RCC 7860 (cell line): ENCODE measurements at regions not wholly inside any gene's neighbourhood (a gene's known extent, or its start where the extent isn't known, plus 50 kb on each side); places are given as distances from the start of the nearest gene placed in this dataset.
"Not testable (repeated sequence)": the region's sequence is repeated elsewhere in the genome, so short reads cannot be mapped to it uniquely, and the experiment has no call there.

Experiments used
- DNase-seq: peaks from one replicate; pipeline ENCODE4 v3.0.0-alpha.2; 2015; ENCODE audit warnings: low spot score
- FAIRE-seq: peaks from 2 replicates; lab custom pipeline; 2012; peaks lifted over from hg19 to GRCh38; lab: Jason Lieb, UNC

DNA sequence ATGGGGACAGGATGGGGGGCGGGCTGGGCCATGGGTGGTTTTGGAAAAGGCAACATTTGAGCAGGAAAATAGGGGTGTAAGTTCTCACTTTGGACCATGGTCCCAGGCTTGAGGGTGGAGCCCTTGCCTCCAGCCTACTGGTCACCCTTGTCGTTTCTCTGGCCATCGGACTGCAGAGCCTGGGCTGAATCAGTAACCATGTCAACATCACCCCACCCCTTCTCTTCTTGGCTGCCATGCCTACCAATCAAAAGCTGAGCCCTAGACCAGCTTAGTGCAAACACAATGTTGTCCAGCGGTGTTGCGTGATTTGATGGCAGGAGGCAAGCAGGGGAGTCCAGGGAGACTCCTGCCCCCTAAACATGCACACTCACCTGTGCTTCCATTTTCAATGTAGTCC lies 231.0 kb upstream of the KAZN start:
- FAIRE-seq (no peak), DNase-seq (no peak)

DNA sequence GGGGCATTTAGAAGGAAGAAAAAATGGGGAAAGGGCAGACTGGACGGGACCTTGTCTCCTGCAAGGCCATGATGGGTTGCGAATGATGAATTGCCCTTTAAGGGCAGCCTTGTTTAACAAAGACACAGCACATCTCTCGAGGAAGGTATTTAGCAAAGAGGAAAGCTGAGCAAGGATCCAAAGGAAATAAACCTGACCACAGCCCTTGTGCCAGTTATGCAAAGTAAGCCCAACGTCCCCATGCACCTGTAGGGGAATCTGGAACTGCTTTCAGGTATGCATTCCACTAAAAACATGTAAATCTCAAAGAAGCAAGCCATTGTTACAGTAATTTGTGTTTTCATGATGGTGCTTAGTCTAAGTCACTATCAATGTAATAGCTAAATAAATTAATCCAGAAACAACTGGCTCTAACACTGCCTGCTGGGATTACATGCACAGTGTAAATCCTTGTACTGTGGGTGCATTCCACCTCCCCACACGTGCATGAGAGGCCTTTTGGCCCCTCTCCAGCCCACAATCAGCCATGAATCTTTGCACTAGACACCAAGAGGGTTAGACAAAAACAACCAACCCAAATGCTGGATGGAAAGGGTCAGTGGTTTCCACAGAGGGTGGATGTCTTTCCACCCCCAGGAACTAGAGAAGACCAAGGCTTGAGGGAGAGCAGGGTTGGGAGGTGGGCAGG lies 228.8 kb upstream of the KAZN start:
- FAIRE-seq, result no peak
- DNase-seq, result no peak

DNA sequence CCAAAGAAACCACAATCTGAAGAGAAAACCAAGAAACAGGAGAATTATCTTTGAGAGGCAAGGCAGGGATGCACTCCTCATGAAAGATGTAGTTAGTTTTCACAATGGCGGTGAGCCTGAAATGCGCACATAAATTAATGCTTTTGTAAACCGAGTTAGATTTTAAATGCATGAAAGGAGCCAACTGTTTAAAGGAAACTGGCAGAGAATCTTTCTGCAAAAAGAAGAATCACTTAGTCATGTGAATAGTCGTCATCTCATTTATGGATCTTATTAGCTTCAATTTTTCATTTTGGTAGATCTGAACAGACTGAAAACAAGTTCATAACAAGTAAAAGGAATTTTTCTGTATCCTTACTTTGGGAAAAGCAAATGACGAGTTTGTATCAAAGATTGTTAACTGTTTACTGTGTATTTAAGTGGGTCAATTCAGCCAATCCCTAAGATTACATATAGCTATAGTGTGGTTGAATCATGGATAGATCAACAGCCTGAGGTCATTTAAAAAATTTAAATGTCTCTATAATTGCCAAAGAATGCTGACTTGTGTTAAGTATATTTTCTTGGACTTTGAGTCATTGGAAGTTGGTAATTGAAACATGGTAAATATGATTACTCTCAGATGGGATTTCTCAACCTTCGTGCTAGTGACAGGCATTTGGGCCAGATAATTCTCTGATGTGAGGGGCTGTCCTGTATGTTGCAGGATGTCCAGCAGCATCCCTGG lies 226.6 kb upstream of the KAZN start:
- no peak for FAIRE-seq
- DNase-seq, result no peak

DNA sequence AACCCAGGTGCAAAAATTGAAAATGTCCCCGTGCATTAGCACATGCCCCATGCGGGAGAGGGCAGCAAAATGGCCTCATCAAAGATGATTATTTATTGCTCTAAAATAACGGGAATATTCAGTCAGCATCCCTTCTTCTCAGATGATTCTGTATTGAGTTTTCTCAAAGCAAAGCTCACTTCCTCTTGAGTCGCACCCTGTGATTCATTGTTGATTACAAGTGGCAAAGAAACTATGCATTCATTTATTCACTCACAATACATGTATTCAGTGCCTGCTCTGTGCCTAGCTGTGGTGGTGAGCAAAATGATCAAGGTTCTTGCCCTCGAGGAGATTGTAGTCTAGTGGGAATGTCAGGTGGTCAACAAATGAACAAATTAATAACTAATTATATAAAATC lies 226.0 kb upstream of the KAZN start:
- FAIRE-seq (no peak), DNase-seq (no peak)

DNA sequence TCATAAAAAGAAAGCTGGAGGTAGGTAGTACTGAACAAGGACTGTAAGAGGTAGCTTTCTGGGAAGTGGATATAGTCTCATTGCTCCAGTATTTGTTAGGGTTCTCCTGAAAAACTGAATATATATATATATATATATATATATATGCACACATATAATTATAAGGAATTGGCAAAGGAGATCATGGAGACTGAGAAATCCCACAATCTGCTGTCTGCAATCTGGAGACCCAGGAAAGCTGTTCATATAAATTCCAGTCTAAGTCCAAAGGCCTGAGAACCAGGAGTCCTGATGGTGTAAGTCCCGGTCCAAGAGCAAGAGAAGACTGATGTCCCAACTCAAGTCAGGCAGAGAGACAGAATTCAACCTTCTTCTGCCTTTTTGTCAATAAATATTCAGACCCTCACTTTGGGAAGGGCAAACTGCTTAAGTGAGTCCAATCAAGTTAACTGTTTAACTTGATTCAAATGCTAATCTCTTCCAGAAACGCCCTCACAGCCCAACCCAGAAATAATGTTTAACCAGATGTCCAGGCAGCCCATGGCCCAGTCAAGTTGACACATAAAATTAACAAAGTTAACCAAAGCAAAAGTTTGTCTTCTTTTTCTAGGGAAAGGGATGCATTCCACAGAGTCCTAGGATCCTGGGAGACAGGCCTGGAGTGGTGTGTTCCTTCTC lies 225.3 kb upstream of the KAZN start:
- FAIRE-seq, result no peak
- no peak for DNase-seq

DNA sequence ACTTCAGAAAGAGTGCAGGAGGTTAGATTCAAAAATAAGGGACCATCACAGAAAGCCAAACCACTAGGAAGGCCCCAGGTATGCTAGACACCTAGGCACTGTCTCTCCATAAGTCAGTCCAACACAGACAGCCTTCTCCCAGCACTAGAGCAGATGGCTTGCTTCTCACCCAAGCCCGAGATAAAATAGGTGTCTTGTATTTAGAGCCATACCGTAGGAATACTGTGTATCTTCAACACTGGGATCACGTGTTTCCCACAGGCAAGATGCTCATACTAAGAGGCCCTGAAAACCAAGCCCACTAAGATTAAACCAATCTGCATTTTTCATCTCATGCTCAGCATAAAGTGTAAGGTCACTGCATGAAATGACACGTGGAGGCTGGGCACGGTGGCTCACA lies 223.3 kb upstream of the KAZN start:
- no peak for FAIRE-seq
- no peak for DNase-seq

DNA sequence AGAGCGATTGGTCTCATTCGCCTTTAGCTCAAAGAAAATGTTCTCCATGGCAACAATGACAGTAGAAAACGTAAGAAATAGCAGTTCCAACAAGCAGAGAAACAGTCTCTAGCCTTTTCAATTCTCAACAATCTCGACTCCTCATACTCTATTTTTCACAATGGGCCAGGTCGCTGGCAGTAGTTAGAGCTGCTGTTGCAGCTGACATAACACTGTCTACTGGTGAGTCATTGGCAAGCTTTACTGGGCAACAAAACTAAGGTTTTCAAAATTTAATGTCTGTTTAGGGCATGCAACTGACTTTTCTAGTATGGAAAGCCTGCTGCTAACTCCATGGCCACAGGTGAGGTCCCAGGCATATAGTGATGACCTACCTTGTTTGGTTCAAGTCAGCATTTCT lies 221.1 kb upstream of the KAZN start:
- DNase-seq (no peak), FAIRE-seq (no peak)

DNA sequence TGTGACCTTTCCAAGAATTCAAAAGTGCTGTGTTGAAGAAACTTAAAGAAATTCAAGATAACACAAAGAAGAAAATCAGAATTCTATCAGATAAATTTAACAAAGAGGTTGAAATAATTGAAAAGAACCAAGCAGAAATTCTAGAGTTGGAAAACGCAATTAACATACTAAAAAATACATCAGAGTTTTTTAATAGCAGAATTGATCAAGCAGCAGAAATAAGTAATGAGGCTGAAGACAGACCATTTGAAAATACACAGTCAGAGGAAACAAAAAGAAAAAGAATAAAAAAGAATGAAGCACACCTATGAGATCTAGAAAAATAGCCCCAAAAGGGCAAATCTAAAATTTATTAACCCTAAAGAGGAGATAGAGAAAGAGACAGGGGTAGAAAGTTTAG lies 218.1 kb upstream of the KAZN start:
- no peak for DNase-seq
- no peak for FAIRE-seq

DNA sequence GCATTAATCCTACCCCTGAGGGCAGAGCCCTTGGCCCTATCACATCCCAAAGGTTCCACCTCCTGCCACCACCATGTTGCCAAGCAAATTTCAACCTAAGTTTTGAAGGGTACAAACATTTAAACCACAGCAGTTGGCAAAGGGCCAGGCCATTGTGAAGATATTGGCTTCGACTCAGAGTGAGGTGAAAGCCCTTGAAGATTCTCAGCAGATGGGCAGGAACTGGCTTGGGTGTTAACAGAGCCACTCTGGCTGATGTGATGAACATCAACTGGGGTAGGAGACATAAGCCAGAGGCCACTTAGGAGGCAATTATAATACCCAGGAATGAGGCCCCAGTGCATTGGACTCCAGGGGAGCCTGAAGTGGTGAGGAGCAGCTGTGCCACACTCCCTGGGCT lies 207.7 kb upstream of the KAZN start:
- FAIRE-seq, result no peak
- no peak for DNase-seq

DNA sequence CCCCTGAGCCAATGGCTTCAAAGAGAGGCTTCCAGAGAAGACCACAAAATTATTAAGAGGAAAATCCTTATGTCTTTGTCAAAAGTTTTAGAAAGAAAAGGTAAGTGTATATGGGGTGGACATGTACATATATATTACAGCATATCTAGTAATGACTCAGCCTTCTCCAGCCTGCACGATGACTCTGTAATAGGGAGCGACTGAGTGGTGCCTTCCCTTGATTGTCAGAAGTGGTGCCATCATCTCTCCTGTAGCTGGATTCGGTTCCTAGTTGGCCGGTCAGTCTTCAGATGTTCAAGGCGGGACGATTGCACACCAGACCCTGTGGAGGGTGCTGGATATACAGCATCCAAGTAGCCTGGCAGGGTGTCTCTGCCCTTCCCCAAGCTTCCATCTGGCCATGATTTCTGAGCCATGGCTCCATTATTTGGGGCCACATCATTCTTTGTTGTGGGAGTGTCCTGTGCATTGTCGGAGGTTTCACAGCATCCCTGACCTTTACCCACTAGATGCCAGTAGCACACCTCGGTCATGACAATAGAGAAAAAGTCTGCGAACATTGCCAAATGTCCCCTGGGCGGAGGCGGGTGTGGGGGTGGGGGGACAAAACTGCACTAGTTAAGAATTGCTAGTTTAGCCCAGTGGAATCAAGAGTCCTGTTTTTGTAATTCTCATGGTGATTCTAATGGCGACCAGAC lies 206.2 kb upstream of the KAZN start:
- DNase-seq (no peak), FAIRE-seq (no peak)

DNA sequence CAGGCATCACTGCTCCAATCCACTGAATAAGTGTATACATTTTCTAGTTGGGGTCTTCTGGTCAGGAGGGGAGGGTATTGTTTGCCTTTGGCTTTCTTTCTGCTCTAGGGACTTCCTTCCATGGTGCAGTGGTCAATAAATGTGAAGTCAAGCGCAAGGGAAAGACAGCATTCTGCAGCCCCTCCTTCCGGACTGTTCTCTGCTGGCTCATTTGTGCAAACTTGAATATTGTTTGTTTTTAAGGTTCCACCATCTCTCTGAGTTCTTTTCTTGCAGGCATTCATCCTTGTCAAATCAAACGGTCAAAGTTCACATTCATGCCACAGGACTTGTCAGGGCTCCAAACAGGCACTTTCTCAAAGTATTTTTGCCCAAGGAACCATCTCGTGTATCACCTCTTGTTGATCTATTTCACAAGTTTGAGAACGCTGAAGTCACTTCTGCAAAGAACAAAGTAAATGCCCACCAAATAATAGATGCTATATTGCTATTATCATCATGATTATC lies 205.6 kb upstream of the KAZN start:
- FAIRE-seq, result no peak
- DNase-seq, result no peak

DNA sequence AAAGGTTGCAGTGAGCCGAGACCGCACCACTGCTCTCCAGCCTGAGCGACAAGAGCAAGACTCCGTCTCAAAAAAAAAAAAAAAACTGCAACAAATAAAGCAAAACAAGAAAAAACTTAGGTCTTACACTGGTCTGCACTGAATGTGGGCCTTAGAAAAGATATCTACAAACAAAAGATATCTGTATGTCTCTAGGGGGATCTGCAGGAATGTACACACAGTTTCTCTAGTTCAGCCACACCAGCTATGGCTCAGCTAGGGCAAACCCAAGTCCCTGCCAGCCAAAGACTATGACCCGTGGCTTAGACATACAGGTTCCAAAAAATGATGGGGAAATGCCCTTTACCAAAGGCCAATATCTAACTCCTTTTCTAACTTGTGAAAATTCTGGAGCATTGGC lies 202.4 kb upstream of the KAZN start:
- no peak for DNase-seq
- no peak for FAIRE-seq

DNA sequence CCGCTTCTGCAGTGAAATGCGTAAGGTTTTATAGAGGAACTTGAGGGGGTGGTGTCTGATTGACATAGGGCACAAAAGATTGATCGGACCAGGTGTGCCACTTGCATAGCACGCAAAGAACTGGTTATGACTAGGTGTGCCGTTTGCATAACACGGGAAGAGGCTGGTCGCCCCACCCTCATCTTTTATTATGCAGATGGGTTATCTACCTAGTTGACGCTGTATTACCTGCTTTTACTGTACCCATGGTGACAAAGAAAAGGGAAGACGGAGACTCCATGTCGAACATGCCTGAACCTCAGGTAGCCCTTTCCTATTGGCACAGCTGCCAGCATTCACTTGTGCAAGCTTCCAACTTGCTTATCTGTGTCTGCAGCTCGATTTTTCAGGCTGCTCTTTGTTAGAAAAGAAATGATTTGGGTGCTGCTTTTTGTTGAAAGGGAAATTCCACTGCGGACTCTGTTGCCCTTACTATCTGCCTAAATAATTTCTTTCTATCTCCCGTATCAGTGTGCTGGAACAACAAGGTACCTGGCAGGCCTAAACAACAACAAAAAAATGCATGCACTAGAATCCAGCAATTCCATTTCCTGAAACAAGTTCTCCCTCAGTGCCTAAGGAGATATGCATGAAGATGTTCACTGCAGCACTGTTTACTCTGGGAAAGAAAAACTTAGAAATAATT lies 194.4 kb upstream of the KAZN start:
- DNase-seq, result no peak
- no peak for FAIRE-seq

DNA sequence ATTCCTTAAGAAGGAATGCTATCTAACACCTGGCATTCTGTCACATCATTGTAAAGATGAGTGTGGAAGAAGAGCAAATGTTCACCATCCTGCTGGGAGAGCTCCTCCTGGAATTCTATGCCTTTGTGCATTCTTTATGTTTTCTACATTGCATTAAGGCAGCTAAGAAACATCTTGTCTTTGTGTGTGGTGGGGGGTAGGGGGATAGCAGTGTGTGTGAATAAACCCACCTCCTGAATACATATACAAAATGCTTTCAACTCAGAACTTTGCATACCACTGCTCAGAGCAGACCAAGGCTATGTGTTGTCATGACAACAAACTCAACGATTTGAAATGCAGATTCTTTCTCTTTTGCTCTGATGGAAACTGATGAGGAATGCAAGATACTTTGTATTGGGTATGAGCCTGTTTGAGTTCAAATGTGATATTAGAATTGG lies 193.6 kb upstream of the KAZN start:
- no peak for FAIRE-seq
- no peak for DNase-seq

DNA sequence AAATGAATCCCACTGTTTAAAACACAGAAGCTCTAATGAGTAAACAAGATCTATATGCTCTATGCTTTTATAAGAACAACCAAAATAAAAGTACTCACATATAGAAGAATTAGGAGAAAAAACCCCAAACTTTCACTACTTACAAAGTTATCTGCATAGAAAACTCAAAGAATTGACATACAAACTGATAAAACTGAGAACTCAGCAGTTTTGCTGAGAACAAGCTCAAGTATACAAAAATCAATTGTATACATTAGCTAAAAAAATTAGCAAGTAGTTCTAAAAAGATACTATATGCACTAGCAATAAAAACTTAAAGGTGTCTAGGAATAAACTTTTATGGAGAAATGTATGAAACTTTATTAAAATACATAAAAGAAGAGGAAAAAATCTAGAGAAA lies 186.2 kb upstream of the KAZN start:
- DNase-seq, result no peak
- FAIRE-seq, result no peak

DNA sequence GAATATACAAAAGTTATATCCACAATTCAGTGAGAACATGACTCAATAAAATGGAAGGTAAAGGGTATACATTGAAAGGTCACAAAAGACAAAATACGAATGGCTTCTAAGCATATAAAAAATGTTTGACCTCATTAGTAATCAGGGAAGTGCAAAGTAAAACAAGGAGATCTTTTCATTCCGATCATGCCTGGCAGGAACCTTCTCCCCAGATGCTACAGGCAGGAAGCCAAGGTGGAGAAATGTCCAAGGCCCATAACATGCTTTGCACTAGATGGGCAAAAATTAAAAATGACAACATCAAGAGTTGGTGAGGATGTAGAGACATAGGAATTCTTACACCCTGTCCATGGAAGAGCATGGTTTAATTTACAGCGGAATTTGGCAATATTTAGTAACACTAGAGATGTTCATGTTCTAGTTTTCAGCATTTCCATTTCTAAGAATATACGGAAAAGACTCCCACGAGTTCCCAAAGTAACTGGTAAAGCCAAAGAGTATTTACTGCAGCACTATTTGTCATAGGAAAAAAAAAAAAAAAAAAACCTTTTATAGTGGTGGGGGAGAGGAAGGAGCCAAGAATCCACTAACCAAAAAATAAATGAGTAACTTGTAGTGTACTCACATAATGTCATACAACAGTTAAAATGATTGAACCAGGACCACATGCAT lies 184.5 kb upstream of the KAZN start:
- peak; percentile 64 for FAIRE-seq
- peak; percentile 13 for DNase-seq

DNA sequence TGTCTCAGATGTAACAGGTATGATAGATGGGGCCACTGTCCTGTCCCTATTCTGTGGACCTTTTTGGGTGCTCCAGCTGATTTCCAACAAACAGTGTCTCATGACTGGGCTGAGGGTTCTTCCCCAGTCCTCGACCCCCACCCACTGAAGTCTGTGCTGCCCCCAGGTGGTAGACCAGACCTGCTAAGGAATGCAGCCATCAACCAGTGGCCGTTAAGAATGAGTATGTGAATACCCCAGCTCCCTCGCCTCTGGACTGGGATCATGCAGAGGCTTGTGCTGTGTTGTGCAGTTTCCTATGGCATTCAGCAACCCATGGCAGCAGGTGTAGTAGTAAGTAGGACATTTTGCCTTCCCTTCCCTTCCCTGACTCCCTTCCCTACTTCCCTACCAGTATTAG lies 183.1 kb upstream of the KAZN start:
- FAIRE-seq, result no peak
- no peak for DNase-seq

DNA sequence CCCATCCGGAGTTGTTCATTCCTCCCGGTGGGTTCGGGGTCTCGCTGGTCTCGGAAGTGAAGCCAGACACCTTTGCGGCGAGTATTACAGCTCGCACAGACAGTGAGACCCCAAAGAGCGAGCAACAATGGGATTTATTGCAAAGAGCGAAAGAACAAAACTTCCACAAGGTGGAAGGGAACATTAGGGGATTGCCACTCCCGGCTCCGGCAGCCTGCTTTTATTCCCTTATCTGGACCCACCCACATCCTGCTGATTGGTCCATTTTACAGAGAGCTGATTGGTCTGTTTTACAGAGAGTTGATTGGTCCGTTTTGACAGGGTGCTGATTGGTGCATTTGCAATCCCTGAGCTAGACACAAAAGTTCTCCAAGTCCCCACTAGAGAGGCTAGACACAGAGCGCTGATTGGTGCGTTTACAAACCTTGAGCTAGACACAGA lies 178.7 kb upstream of the KAZN start:
- FAIRE-seq, DNase-seq: not testable (repeated sequence)

DNA sequence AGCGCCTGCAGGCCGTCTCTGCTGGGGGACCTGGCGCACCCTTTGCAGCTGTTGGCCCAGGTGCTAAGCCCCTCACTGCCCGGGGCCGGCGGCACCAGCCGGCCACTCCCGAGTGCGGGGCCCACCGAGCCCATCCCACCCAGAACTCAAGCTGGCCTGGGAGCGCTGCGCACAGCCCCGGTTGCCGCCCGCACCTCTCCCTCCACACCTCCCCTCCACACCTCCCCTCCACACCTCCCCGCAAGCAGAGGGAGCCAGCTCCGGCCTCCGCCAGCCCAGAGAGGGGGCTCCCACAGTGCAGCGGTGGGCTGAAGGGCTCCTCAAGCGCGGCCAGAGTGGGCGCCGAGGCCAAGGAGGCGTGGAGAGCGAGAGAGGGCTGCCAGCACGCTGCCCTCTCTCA lies 177.8 kb upstream of the KAZN start:
- no peak for DNase-seq
- FAIRE-seq, result no peak

DNA sequence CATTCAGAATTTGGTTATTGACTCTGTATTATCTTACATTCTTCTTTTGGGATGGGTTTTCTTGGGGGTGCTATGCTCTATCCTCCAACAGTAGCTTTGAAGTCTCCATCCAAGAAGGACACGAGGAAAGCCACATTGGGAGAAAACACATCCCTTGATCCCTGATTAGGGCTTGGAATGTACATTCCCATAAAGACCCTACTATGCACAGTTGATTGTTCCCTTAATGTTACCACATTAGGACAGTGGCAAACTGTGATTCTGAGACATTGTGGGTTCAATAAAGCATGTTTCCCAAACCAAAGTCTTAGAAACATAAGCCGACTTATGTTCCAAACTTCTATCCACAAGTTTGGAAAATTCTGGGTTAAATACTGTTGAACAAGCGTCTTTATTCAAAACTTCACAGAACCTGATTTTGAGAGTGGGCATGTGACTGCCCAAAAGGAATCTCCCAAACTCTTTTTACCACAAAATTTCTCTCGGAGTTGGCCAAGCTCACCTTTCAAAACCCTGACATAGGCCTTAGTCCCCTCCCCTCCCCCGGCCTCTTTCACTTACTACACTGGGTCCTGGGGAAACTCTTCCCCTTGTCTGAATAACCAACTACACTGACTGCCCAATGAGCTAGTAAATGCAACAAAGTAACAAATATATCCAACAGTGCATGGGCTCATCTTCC lies 177.0 kb upstream of the KAZN start:
- FAIRE-seq, result no peak

More for the DNA sequence above, 177.0 kb upstream of the KAZN start:
- DNase-seq, result no peak
